Natural killer cell (primary cell): ENCODE measurements at regions not wholly inside any gene's neighbourhood (a gene's known extent, or its start where the extent isn't known, plus 50 kb on each side); places are given as distances from the start of the nearest gene placed in this dataset.

Experiments
- ATAC-seq, 3 donors: fragments of 150-1000 bp in 2 of 3; fragments of 200-7000 bp in 1 of 3; cut with Tn5 transposase; 1 replicate in 1 of 3; 2 replicates in 2 of 3; pipeline ENCODE4 v1.10.0; 2021; ENCODE audit warnings: mild to moderate bottlenecking in 2 of 3, moderate library complexity in 2 of 3
- DNase-seq, 2 donors: peaks; one replicate each; pipeline versions ENCODE4 v3.0.0 to v3.0.0-alpha.2; 2013 to 2021; ENCODE audit warnings: mixed read lengths in 1 of 2
- H3K27ac ChIP-seq: one replicate; pipeline ENCODE4 v1.5.1; 2013; ENCODE audit warnings: mild to moderate bottlenecking, low read length
- H3K27me3 ChIP-seq: one replicate; pipeline ENCODE4 v1.6.1; 2013; ENCODE audit warnings: low read length; ENCODE audit not compliant: control insufficient read depth, insufficient read depth
- H3K36me3 ChIP-seq: one replicate; pipeline ENCODE4 v1.6.1; 2013; ENCODE audit warnings: low read length; ENCODE audit not compliant: control insufficient read depth, insufficient read depth
- H3K4me1 ChIP-seq: one replicate; pipeline ENCODE4 v1.6.1; 2013; ENCODE audit warnings: low read length; ENCODE audit not compliant: control insufficient read depth, insufficient read depth
- H3K4me3 ChIP-seq: one replicate; pipeline ENCODE4 v1.5.1; 2013; ENCODE audit warnings: low read length
- H3K9me3 ChIP-seq: one replicate; pipeline ENCODE4 v1.6.1; 2013; ENCODE audit warnings: low read length; ENCODE audit not compliant: control insufficient read depth, insufficient read depth
- H3K27ac Mint-ChIP-seq, 2 donors: one replicate each; pipeline ENCODE4 v1.8.0; 2022; ENCODE audit warnings: mild to moderate bottlenecking in 2 of 2, mixed read lengths in 2 of 2, moderate library complexity in 1 of 2
- H3K27me3 Mint-ChIP-seq, 2 donors: one replicate each; pipeline ENCODE4 v1.8.0; 2022; ENCODE audit warnings: low read depth in 2 of 2, mixed read lengths in 2 of 2
- H3K36me3 Mint-ChIP-seq: one replicate; pipeline ENCODE4 v1.8.0; 2022; ENCODE audit warnings: mixed read lengths
- H3K4me1 Mint-ChIP-seq, 2 donors: one replicate each; pipeline ENCODE4 v1.8.0; 2022; ENCODE audit warnings: mixed read lengths in 2 of 2
- H3K4me3 Mint-ChIP-seq: one replicate; pipeline ENCODE4 v1.8.0; 2022; ENCODE audit warnings: mild to moderate bottlenecking, moderate library complexity, mixed read lengths
- H3K9me3 Mint-ChIP-seq, 2 donors: one replicate each; pipeline ENCODE4 v1.8.0; 2022; ENCODE audit warnings: mixed read lengths in 2 of 2
- WGBS: methylation state at CpG from one replicate; pipeline ENCODE4 v1.1.7; 2013; ENCODE audit warnings: missing lambda C conversion rate; ENCODE audit not compliant: insufficient coverage; 5-methylcytosine and 5-hydroxymethylcytosine counted together
- intact Hi-C: fragments of 100-400 bp; cut with micrococcal nuclease; formaldehyde crosslinking; loops from one replicate; pipeline ENCODE4 v1.14.2; 2022
- TF ChIP-seq, protein P1 (sequence below): fragments of 200-600 bp; IDR thresholded peaks from one replicate; pipeline ENCODE4 v1.8.0; 2022; ENCODE audit warnings: antibody characterized with exemption

- Mint-ChIP-seq H3K27me3 (peaks cover 13 to 26% of the 10 kb centered on the region in 2 donors), H3K27ac (no peak overlapping the region), H3K4me3 (no peak overlapping the region), H3K9me3 (no peaks in the 10 kb centered on the region), H3K36me3 (no peaks in the 10 kb centered on the region), H3K4me1 (no peaks in the 10 kb centered on the region)
- Histone ChIP-seq H3K4me3 (no peak overlapping the region), H3K27ac (no peak overlapping the region), H3K27me3 (peaks cover 4% of the 10 kb centered on the region), H3K9me3 (no peaks in the 10 kb centered on the region), H3K36me3 (no peaks in the 10 kb centered on the region), H3K4me1 (no peaks in the 10 kb centered on the region)
- intact Hi-C loops, result no loop called here
- TF ChIP-seq, protein P1, sequence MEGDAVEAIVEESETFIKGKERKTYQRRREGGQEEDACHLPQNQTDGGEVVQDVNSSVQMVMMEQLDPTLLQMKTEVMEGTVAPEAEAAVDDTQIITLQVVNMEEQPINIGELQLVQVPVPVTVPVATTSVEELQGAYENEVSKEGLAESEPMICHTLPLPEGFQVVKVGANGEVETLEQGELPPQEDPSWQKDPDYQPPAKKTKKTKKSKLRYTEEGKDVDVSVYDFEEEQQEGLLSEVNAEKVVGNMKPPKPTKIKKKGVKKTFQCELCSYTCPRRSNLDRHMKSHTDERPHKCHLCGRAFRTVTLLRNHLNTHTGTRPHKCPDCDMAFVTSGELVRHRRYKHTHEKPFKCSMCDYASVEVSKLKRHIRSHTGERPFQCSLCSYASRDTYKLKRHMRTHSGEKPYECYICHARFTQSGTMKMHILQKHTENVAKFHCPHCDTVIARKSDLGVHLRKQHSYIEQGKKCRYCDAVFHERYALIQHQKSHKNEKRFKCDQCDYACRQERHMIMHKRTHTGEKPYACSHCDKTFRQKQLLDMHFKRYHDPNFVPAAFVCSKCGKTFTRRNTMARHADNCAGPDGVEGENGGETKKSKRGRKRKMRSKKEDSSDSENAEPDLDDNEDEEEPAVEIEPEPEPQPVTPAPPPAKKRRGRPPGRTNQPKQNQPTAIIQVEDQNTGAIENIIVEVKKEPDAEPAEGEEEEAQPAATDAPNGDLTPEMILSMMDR, result no peak
- no peak for DNase-seq
- ATAC-seq, result no peak
- 54% methylated on average over 2 of the region's 2 CpGs for WGBS
Measured at GRCh38 chr1:67619080-67619479, 65.9 kb upstream of the GADD45A start.

DNA sequence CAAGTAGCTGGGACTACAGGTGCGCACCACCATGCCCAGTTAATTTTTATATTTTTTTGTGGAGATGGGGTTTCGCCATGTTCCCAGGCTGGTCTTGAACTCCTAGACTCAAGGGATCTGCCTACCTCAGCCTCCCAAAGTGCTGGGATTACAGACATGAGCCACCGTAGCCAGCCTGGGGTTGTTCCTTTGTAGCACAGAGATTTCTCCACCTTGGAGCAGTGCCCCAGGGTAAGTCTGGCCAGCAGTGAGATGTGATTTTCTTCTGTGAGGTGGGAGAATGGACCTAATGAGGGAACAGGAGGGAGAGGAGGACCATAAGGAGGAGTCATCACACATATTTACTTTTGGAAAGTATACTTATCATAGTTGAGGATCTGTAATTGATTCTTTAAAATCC, 61.1 kb upstream of the GADD45A start:
- no peaks in the 10 kb centered on the region for H3K36me3 Mint-ChIP-seq
- ATAC-seq, result no peak
- TF ChIP-seq, protein P1, result no peak
- H3K27ac Mint-ChIP-seq, result no peak overlapping the region
- H3K9me3 Mint-ChIP-seq, result no peaks in the 10 kb centered on the region
- Histone ChIP-seq H3K27ac (no peak overlapping the region), H3K4me1 (no peaks in the 10 kb centered on the region), H3K36me3 (no peaks in the 10 kb centered on the region), H3K4me3 (no peak overlapping the region), H3K9me3 (no peaks in the 10 kb centered on the region), H3K27me3 (peaks cover 4% of the 10 kb centered on the region)
- WGBS, result 97% methylated on average over 3 of the region's 3 CpGs
- peaks cover 11 to 19% of the 10 kb centered on the region in 2 donors for H3K27me3 Mint-ChIP-seq
- intact Hi-C loops, result no loop called here
- H3K4me3 Mint-ChIP-seq, result no peak overlapping the region
- no peaks in the 10 kb centered on the region for H3K4me1 Mint-ChIP-seq
- no peak for DNase-seq

GRCh38 chr1:67624680-67625079, 60.3 kb upstream of the GADD45A start:
- no peaks in the 10 kb centered on the region for H3K36me3 Mint-ChIP-seq
- H3K4me3 Mint-ChIP-seq, result no peak overlapping the region

More at GRCh38 chr1:67624680-67625079, 60.3 kb upstream of the GADD45A start:
- Mint-ChIP-seq H3K4me1 (no peaks in the 10 kb centered on the region), H3K27ac (no peak overlapping the region), H3K9me3 (no peaks in the 10 kb centered on the region), H3K27me3 (peaks cover 11 to 12% of the 10 kb centered on the region in 2 donors)
- Histone ChIP-seq H3K9me3 (no peaks in the 10 kb centered on the region), H3K27me3 (no peaks in the 10 kb centered on the region), H3K36me3 (no peaks in the 10 kb centered on the region), H3K4me3 (no peak overlapping the region), H3K27ac (no peak overlapping the region), H3K4me1 (no peaks in the 10 kb centered on the region)
- no peak for ATAC-seq
- intact Hi-C loops, result no loop called here
- DNase-seq, result no peak
- WGBS, result 86% methylated on average over 1 of the region's 2 CpGs
- TF ChIP-seq, protein P1, result no peak
